ENCODE measurements at regions not wholly inside any gene's neighbourhood (a gene's known extent, or its start where the extent isn't known, plus 50 kb on each side); places are given as distances from the start of the nearest gene placed in this dataset.

DNA sequence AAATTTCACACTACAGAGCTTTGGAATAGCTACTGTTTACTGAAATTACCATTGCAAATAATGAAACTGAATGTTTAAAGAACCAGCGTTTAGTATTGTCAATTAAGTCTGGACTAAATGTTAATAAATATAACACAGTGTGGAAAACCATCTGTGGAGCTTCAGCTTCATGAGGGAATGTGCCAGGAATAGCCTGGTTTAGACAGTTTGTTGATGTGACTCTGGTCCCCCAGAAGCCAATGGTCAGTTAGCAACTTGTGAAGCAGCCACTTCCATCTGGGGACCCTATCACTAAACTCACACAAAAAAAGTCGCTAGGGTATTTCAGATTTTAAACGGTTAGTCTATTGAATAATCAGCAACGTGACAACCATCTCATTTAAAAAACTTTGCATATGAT lies 207.8 kb downstream of the RAMP3 start:
- TF ChIP-seq EZH2 (IDR thresholded peaks at IDR 0.05; ENCODE audit: borderline replicate concordance) = no peak
- TF ChIP-seq, protein P1, sequence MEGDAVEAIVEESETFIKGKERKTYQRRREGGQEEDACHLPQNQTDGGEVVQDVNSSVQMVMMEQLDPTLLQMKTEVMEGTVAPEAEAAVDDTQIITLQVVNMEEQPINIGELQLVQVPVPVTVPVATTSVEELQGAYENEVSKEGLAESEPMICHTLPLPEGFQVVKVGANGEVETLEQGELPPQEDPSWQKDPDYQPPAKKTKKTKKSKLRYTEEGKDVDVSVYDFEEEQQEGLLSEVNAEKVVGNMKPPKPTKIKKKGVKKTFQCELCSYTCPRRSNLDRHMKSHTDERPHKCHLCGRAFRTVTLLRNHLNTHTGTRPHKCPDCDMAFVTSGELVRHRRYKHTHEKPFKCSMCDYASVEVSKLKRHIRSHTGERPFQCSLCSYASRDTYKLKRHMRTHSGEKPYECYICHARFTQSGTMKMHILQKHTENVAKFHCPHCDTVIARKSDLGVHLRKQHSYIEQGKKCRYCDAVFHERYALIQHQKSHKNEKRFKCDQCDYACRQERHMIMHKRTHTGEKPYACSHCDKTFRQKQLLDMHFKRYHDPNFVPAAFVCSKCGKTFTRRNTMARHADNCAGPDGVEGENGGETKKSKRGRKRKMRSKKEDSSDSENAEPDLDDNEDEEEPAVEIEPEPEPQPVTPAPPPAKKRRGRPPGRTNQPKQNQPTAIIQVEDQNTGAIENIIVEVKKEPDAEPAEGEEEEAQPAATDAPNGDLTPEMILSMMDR (IDR thresholded peaks at IDR 0.05; ENCODE audit: poor library complexity) = no peak
- TF ChIP-seq EZH2phosphoT487 (IDR thresholded peaks at IDR 0.05; ENCODE audit: low read depth, severe bottlenecking, unreplicated experiment) = no peak

All from hepatocyte (in vitro differentiated cells).